ENCODE measurements at regions not wholly inside any gene's neighbourhood (a gene's known extent, or its start where the extent isn't known, plus 50 kb on each side); places are given as distances from the start of the nearest gene placed in this dataset.

GRCh38 chr11:37557990-37558389 is 960.0 kb upstream of the RAG2 start:
- intact Hi-C loops (cut with DNase I): no loop called here
- no peak for TF ChIP-seq CTCF (IDR thresholded peaks at IDR 0.05)
- Histone ChIP-seq H3K36me3 (no peaks in the 10 kb centered on the region), H3K9me3 (no peaks in the 10 kb centered on the region), H3K4me3 (no peak overlapping the region), H3K27me3 (ENCODE audit: low read depth) (no peaks in the 10 kb centered on the region), H3K4me1 (no peaks in the 10 kb centered on the region), H3K27ac (no peak overlapping the region)
- ATAC-seq: no peak
- no peak for DNase-seq

GRCh38 chr11:37552284-37552683 is 954.2 kb upstream of the RAG2 start:
- no peaks in the 10 kb centered on the region for H3K36me3 ChIP-seq
- no peak overlapping the region for H3K27ac ChIP-seq
- no peak overlapping the region for H3K4me3 ChIP-seq
- intact Hi-C loops (cut with DNase I): no loop called here
- no peaks in the 10 kb centered on the region for H3K9me3 ChIP-seq
- no peaks in the 10 kb centered on the region for H3K4me1 ChIP-seq
- no peaks in the 10 kb centered on the region for H3K27me3 ChIP-seq (ENCODE audit: low read depth)
- DNase-seq (no peak), ATAC-seq (no peak)
- TF ChIP-seq CTCF (IDR thresholded peaks at IDR 0.05): no peak

- no peaks in the 10 kb centered on the region for H3K4me1 ChIP-seq
- H3K9me3 ChIP-seq: no peaks in the 10 kb centered on the region
- H3K4me3 ChIP-seq: no peak overlapping the region
- no peak overlapping the region for H3K27ac ChIP-seq
- TF ChIP-seq CTCF (IDR thresholded peaks at IDR 0.05): no peak
- no peak for ATAC-seq
- intact Hi-C loops (cut with DNase I): no loop called here
- H3K27me3 ChIP-seq (ENCODE audit: low read depth): no peaks in the 10 kb centered on the region
- no peaks in the 10 kb centered on the region for H3K36me3 ChIP-seq
- DNase-seq: no peak
These were observed 946.5 kb upstream of the RAG2 start for GRCh38 chr11:37544491-37544890.

GRCh38 chr11:37533830-37534229 is 935.8 kb upstream of the RAG2 start:
- Histone ChIP-seq H3K4me1 (no peaks in the 10 kb centered on the region), H3K4me3 (no peak overlapping the region), H3K9me3 (no peaks in the 10 kb centered on the region), H3K27me3 (ENCODE audit: low read depth) (no peaks in the 10 kb centered on the region), H3K36me3 (no peaks in the 10 kb centered on the region), H3K27ac (no peak overlapping the region)
- DNase-seq (no peak), ATAC-seq (no peak)
- TF ChIP-seq CTCF (IDR thresholded peaks at IDR 0.05): no peak
- intact Hi-C loops (cut with DNase I): no loop called here

GRCh38 chr11:37533087-37533486 is 935.1 kb upstream of the RAG2 start:
- no peak for TF ChIP-seq CTCF (IDR thresholded peaks at IDR 0.05)
- Histone ChIP-seq H3K4me1 (no peaks in the 10 kb centered on the region), H3K4me3 (no peak overlapping the region), H3K9me3 (no peaks in the 10 kb centered on the region), H3K36me3 (no peaks in the 10 kb centered on the region), H3K27ac (no peak overlapping the region), H3K27me3 (ENCODE audit: low read depth) (no peaks in the 10 kb centered on the region)
- no peak for ATAC-seq
- no peak for DNase-seq
- intact Hi-C loops (cut with DNase I): no loop called here

- intact Hi-C loops (cut with DNase I): no loop called here
- H3K4me3 ChIP-seq: no peak overlapping the region
- TF ChIP-seq CTCF (IDR thresholded peaks at IDR 0.05): no peak
- DNase-seq (no peak), ATAC-seq (no peak)
- no peak overlapping the region for H3K27ac ChIP-seq
- H3K9me3 ChIP-seq: no peaks in the 10 kb centered on the region
- no peaks in the 10 kb centered on the region for H3K4me1 ChIP-seq
- H3K27me3 ChIP-seq (ENCODE audit: low read depth): no peaks in the 10 kb centered on the region
- no peaks in the 10 kb centered on the region for H3K36me3 ChIP-seq
These were observed 934.2 kb upstream of the RAG2 start for GRCh38 chr11:37532271-37532670.
